SK-N-MC (cell line): ENCODE measurements at regions not wholly inside any gene's neighbourhood (a gene's known extent, or its start where the extent isn't known, plus 50 kb on each side); places are given as distances from the start of the nearest gene placed in this dataset.

Source experiments
- DNase-seq: peaks from one replicate; pipeline ENCODE4 v3.0.0-alpha.2; 2011; ENCODE audit warnings: low read depth, low spot score
- H3K27ac ChIP-seq: fragments of 200-600 bp; sonication (generic); 2 replicates; pipeline ENCODE4 v1.5.1; 2016; ENCODE audit warnings: mixed run types
- H3K36me3 ChIP-seq: fragments of 200-600 bp; sonication (generic); 2 replicates; pipeline ENCODE4 v1.6.1; 2017; ENCODE audit warnings: antibody characterized with exemption, low read length, mixed read lengths; ENCODE audit not compliant: insufficient read depth
- H3K4me3 ChIP-seq: fragments of 200-600 bp; sonication (generic); 2 replicates; pipeline ENCODE4 v1.5.1; 2016
- H3K9ac ChIP-seq: fragments of 200-600 bp; sonication (generic); 2 replicates; pipeline ENCODE4 v1.8.0; 2017; ENCODE audit warnings: mixed run types, mixed read lengths; ENCODE audit not compliant: insufficient read length
- H3K9me3 ChIP-seq: fragments of 200-600 bp; sonication (generic); 2 replicates; pipeline ENCODE4 v1.6.1; 2017; ENCODE audit warnings: low read depth, mild to moderate bottlenecking, antibody characterized with exemption, low read length, moderate library complexity, mixed read lengths
- EZH2 ChIP-seq: fragments of 200-600 bp; sonication (generic); IDR thresholded peaks from one replicate; pipeline ENCODE4 v1.6.1; 2017; ENCODE audit warnings: antibody characterized with exemption
- FOXP2 ChIP-seq: optimal IDR thresholded peaks from 2 replicates; pipeline ENCODE3; 2011; ENCODE audit warnings: mild to moderate bottlenecking, moderate library complexity; ENCODE audit not compliant: insufficient read depth; ENCODE audit errors: extremely low read length, control extremely low read depth
- POLR2AphosphoS5 ChIP-seq: IDR thresholded peaks from 2 replicates; pipeline ENCODE4 v1.6.1; 2012; ENCODE audit warnings: mild to moderate bottlenecking, low read depth, low read length, borderline replicate concordance

DNA sequence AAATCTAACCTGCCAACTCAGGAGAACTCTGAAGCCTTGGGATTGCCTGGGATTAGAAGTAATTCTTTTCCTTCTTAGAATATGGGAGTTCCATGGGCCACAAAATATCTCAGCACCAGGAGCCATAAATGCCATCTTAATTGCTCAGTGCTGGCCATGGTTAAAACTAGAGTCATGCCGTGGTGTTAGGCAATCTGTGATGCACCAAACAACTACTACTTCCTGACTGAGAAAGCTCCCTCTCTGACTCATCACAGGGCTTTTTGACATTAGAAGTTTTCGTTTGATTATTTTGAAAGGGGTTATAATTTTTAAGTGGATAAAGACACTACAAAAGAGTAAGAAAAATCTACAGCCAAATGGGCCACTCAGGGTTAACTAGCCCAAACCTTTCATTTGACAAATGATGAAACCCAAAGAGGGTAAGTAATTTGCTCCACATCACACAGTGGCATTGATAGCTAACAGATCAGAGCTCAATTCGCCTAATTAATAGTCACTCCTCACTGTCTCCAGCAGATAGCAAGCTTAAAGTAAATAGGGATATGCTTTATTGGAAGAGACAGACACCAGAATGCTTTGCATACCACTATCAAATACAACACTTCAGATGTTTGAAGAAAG lies 377.3 kb downstream of the EMP1 start:
- Histone ChIP-seq H3K9ac (no peak overlapping the region), H3K27ac (no peak overlapping the region), H3K36me3 (no peaks in the 10 kb centered on the region), H3K4me3 (no peak overlapping the region), H3K9me3 (no peaks in the 10 kb centered on the region)
- DNase-seq: no peak
- TF ChIP-seq EZH2: no peak
- TF ChIP-seq POLR2AphosphoS5: no peak
- TF ChIP-seq FOXP2: no peak

DNA sequence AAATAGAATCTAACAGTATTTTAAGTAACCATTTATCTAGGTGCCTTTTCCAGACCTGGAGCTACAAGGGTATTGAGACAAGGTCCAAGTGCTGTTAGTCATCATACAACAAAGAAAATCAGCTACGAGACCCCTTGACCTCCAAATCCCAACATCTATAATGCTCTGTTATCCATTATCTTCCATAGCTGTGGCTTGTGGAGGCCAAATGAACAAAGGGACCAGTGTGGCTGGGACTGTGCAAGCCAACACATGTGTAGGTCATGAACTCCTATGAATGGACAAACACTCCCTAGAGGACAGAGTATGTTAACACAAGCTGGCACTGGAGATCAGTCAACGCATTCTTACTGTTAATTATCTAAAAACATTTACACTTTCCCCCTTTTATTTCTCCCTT lies 374.5 kb downstream of the EMP1 start:
- Histone ChIP-seq H3K9me3 (no peaks in the 10 kb centered on the region), H3K9ac (no peak overlapping the region), H3K4me3 (no peak overlapping the region), H3K36me3 (no peaks in the 10 kb centered on the region), H3K27ac (no peak overlapping the region)
- no peak for DNase-seq
- TF ChIP-seq EZH2 (no peak), FOXP2 (no peak), POLR2AphosphoS5 (no peak)

GRCh38 chr12:13570005-13570694 lies 373.6 kb downstream of the EMP1 start:
- H3K9ac ChIP-seq: no peak overlapping the region
- no peak overlapping the region for H3K4me3 ChIP-seq
- no peak for TF ChIP-seq FOXP2
- TF ChIP-seq POLR2AphosphoS5: no peak
- TF ChIP-seq EZH2: no peak
- no peak for DNase-seq
- no peak overlapping the region for H3K27ac ChIP-seq
- no peaks in the 10 kb centered on the region for H3K36me3 ChIP-seq
- H3K9me3 ChIP-seq: no peaks in the 10 kb centered on the region

DNA sequence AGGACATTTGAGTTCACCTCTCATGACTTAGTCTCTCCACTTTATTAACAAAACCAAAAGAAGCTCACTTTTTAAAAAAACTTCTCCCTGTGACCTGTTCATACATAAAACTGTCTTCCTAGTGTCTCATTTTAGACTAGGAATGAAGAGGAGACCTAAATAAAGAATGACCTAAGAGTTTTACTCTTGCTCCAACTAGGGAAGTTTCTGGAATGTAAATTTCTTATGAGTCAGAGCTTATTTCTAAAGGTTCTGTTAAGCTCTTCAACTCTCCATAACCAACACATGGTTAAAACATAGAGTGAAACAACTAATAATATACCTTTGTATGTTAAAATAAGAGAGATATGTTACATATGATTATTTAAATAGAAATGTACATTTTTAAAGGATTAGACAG lies 369.8 kb downstream of the EMP1 start:
- no peaks in the 10 kb centered on the region for H3K36me3 ChIP-seq
- no peak overlapping the region for H3K9ac ChIP-seq
- DNase-seq: no peak
- H3K4me3 ChIP-seq: no peak overlapping the region
- no peaks in the 10 kb centered on the region for H3K9me3 ChIP-seq
- no peak overlapping the region for H3K27ac ChIP-seq
- no peak for TF ChIP-seq FOXP2

GRCh38 chr12:13564266-13564810 lies 367.8 kb downstream of the EMP1 start:
- H3K9ac ChIP-seq: no peak overlapping the region
- H3K4me3 ChIP-seq: no peak overlapping the region
- DNase-seq: no peak
- TF ChIP-seq POLR2AphosphoS5 (no peak), EZH2 (no peak), FOXP2 (no peak)
- no peak overlapping the region for H3K27ac ChIP-seq
- no peaks in the 10 kb centered on the region for H3K9me3 ChIP-seq
- H3K36me3 ChIP-seq: no peaks in the 10 kb centered on the region

GRCh38 chr12:13563743-13564125 lies 367.2 kb downstream of the EMP1 start:
- no peak for DNase-seq
- no peaks in the 10 kb centered on the region for H3K9me3 ChIP-seq
- H3K4me3 ChIP-seq: no peak overlapping the region
- no peaks in the 10 kb centered on the region for H3K36me3 ChIP-seq
- TF ChIP-seq POLR2AphosphoS5 (no peak), FOXP2 (no peak), EZH2 (no peak)
- H3K9ac ChIP-seq: no peak overlapping the region
- H3K27ac ChIP-seq: no peak overlapping the region

GRCh38 chr12:13562915-13563742 lies 366.6 kb downstream of the EMP1 start:
- DNase-seq: no peak
- H3K36me3 ChIP-seq: no peaks in the 10 kb centered on the region
- TF ChIP-seq POLR2AphosphoS5 (no peak), EZH2 (no peak), FOXP2 (no peak)
- H3K4me3 ChIP-seq: no peak overlapping the region
- H3K9ac ChIP-seq: no peak overlapping the region
- H3K9me3 ChIP-seq: no peaks in the 10 kb centered on the region
- H3K27ac ChIP-seq: no peak overlapping the region

- no peaks in the 10 kb centered on the region for H3K36me3 ChIP-seq
These were observed 365.4 kb downstream of the EMP1 start for GRCh38 chr12:13561923-13562322.

More at GRCh38 chr12:13561923-13562322, 365.4 kb downstream of the EMP1 start:
- Histone ChIP-seq H3K4me3 (no peak overlapping the region), H3K9me3 (no peaks in the 10 kb centered on the region), H3K9ac (no peak overlapping the region), H3K27ac (no peak overlapping the region)
- no peak for TF ChIP-seq FOXP2
- TF ChIP-seq EZH2: no peak
- TF ChIP-seq POLR2AphosphoS5: no peak
- DNase-seq: no peak
